GM06990 (cell line): ENCODE measurements at regions not wholly inside any gene's neighbourhood (a gene's known extent, or its start where the extent isn't known, plus 50 kb on each side); places are given as distances from the start of the nearest gene placed in this dataset.

Source experiments
- DNase-seq: peaks from one replicate; pipeline ENCODE4 v3.0.0-alpha.2; 2011; ENCODE audit not compliant: insufficient read length; ENCODE audit errors: extremely low read depth
- H3K27me3 ChIP-seq: replicated peaks from 2 replicates; pipeline ENCODE4 v1.6.0; 2011; ENCODE audit warnings: low read length; ENCODE audit not compliant: control insufficient read depth, insufficient read depth
- H3K36me3 ChIP-seq: 2 replicates; pipeline ENCODE4 v1.5.1; 2011; ENCODE audit warnings: low read length; ENCODE audit not compliant: control insufficient read depth, insufficient read depth
- H3K4me3 ChIP-seq: replicated peaks from 2 replicates; pipeline ENCODE4 v1.5.1; 2011; ENCODE audit warnings: low read depth, mild to moderate bottlenecking, control low read depth, low read length
- TF ChIP-seq, protein P1 (sequence below): IDR thresholded peaks from 2 replicates; pipeline ENCODE4 v1.5.1; 2011; ENCODE audit warnings: low read length, control low read depth, mild to moderate bottlenecking, inconsistent platforms; ENCODE audit not compliant: insufficient read depth, poor library complexity, severe bottlenecking

DNA sequence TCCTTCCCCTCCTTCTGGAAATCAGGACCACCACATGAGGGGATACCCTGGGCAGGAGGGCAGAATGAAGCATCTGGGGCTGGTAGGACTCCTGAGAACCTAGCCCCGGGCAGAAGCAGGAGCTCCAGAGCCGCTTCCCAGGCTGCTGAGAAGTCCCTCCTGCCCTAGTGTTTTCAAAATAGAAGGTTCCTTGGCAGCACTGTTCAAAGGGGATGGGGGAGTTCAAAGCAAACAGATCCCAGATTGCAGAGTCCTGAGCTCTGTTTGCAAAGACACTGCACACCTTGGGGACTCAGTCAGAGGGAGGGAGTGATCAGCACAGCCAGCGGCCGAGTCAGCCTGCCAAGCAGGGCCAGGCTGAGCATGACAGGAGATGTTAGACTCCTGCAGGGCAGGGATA, 177.8 kb downstream of the PTPRU start:
- Histone ChIP-seq H3K4me3 (no peak overlapping the region), H3K36me3 (no peaks in the 10 kb centered on the region), H3K27me3 (no peaks in the 10 kb centered on the region)
- TF ChIP-seq, protein P1, sequence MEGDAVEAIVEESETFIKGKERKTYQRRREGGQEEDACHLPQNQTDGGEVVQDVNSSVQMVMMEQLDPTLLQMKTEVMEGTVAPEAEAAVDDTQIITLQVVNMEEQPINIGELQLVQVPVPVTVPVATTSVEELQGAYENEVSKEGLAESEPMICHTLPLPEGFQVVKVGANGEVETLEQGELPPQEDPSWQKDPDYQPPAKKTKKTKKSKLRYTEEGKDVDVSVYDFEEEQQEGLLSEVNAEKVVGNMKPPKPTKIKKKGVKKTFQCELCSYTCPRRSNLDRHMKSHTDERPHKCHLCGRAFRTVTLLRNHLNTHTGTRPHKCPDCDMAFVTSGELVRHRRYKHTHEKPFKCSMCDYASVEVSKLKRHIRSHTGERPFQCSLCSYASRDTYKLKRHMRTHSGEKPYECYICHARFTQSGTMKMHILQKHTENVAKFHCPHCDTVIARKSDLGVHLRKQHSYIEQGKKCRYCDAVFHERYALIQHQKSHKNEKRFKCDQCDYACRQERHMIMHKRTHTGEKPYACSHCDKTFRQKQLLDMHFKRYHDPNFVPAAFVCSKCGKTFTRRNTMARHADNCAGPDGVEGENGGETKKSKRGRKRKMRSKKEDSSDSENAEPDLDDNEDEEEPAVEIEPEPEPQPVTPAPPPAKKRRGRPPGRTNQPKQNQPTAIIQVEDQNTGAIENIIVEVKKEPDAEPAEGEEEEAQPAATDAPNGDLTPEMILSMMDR = no peak
- DNase-seq = no peak

DNA sequence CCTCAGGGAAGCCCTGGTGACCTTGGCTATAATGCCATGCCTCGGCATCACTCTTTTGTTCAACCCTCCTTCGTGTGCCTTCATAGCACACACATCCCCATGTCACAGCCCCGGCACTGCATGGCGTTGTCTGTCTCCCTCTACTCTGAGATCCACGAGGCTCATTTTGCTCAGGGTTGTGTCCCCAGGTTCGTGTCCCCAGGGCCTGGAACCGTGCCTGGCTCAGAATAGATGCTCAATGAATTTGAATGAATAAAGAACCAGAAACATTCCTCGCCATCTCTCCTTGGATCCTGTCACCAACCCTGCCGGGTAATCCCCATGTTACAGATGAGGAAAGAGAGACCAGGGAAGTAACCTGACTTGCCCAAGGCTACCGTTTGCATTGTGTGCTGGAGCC, 177.3 kb downstream of the PTPRU start:
- Histone ChIP-seq H3K36me3 (no peaks in the 10 kb centered on the region), H3K4me3 (no peak overlapping the region), H3K27me3 (no peaks in the 10 kb centered on the region)
- no peak for DNase-seq
- TF ChIP-seq, protein P1 = no peak

DNA sequence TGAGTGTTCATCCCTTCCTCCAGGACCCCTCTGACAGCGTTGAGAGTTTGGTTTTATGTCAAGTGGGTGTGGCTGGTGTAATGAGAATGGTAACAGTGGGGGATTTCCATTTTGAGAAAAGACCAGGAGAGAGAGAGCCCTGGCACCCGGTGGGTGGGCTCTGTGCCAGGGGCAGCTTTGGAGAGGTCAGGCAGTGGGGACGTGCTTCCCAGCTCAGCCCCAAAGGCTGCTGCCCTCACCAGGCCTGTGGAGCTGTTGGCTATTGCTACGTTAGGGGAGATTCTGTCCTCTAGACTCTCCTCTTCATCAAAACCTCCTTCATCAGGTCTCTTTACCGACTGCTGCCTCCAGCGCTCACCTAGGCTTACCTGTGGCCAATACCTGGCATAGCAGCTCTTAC, 176.3 kb downstream of the PTPRU start:
- Histone ChIP-seq H3K4me3 (no peak overlapping the region), H3K27me3 (no peaks in the 10 kb centered on the region), H3K36me3 (no peaks in the 10 kb centered on the region)
- no peak for DNase-seq
- TF ChIP-seq, protein P1 = no peak

DNA sequence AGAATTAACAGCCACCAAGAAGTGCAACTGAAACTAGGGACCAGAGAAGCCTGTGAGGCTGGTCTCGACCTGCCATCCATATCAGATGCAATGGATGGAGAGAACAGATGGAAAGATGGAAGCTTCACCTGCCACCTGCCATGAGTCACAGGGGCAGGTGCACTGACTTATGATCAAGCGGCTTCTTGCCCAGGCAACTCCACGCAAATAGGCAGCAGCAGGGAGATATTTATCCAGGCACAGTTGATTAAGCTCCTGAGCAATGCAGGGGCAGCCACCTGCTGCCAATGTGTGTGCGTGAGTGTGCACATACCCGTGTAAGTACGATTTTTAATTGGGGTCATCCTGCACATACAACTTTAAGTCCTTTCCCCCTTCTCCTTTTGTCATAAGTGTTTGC, 174.2 kb downstream of the PTPRU start:
- TF ChIP-seq, protein P1 = no peak
- Histone ChIP-seq H3K36me3 (no peaks in the 10 kb centered on the region), H3K27me3 (no peaks in the 10 kb centered on the region), H3K4me3 (no peak overlapping the region)
- no peak for DNase-seq

DNA sequence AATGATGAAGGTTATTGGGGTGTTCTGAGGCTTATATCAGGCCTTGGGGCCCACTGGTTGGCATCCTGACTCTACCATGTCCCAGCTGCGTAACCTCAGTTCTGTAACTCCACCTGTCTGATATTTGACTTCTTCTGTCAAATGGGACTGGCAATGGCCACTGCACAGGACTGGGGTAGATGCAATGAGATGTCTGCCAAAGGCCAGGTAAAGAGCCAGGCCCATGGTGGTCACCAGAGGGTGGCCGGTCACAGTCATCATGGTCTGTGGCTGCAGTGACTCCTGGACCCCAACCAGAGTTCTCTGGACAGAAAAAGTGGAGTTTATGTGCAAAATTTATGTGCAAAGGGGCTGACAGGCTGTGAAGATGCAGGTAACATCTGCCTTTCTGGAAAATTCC, 173.3 kb downstream of the PTPRU start:
- Histone ChIP-seq H3K27me3 (no peaks in the 10 kb centered on the region), H3K36me3 (no peaks in the 10 kb centered on the region), H3K4me3 (no peak overlapping the region)
- no peak for DNase-seq
- TF ChIP-seq, protein P1 = no peak

DNA sequence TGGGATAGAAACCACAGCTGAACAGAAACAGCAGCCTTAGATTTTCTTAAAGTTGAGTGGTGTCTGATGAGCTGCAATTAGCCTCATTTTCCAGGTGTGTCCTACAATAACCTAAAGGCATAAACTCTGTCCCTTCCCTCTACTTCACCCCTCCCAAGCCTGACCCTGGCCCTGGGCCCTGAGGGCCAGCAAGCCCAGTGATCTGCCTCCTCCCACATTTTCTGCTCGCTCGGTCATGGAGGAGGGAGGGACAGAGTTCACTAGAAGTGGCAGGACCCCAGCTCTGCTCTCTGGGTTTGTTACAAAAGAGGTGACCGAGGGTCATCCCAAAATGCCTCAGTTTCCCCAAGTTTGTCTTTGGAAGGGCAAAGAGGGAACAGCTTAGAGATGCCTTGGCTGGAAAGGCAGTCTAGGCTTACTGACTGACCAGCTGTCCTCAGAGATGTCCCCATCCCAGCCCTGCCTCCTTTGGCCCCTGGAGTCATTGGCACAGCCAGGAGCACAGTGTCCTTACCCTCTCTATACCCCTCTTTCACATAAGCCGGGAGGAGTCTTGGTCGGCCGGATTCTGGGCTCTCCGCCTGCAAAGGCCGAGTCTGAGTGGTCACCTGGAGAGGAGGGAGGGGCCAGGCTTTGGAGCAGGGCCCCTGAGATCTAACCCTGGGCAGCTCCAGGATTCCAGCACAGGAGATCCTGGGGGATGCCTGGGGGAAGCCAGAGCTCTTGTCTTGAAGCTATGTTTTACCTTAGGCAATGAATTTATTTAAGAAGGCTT, 172.7 kb downstream of the PTPRU start:
- Histone ChIP-seq H3K27me3 (no peaks in the 10 kb centered on the region), H3K36me3 (no peaks in the 10 kb centered on the region), H3K4me3 (no peak overlapping the region)
- DNase-seq = no peak
- TF ChIP-seq, protein P1 = no peak
